Mucosa of descending colon (tissue), 3 donors: ENCODE measurements at regions not wholly inside any gene's neighbourhood (a gene's known extent, or its start where the extent isn't known, plus 50 kb on each side); places are given as distances from the start of the nearest gene placed in this dataset.

Experiments used
- ATAC-seq: fragments of 200-7000 bp; cut with Tn5 transposase; one replicate; pipeline ENCODE4 v1.9.1; 2020; ENCODE audit warnings: mild to moderate bottlenecking, moderate library complexity
- DNase-seq, 3 donors: peaks; one replicate each; pipeline ENCODE4 v3.0.0-alpha.2; 2020
- H3K36me3 ChIP-seq: fragments of 200-600 bp; one replicate; pipeline ENCODE4 v1.8.0; 2021; ENCODE audit warnings: low read depth, mild to moderate bottlenecking
- H3K4me1 ChIP-seq: fragments of 200-600 bp; one replicate; pipeline ENCODE4 v1.8.0; 2021; ENCODE audit warnings: low read depth, mild to moderate bottlenecking
- H3K4me3 ChIP-seq: fragments of 200-600 bp; one replicate; pipeline ENCODE4 v1.8.0; 2021; ENCODE audit warnings: mild to moderate bottlenecking
- H3K9me3 ChIP-seq: fragments of 200-600 bp; one replicate; pipeline ENCODE4 v1.8.0; 2021; ENCODE audit warnings: mild to moderate bottlenecking
- CTCF ChIP-seq: fragments of 200-600 bp; IDR thresholded peaks from one replicate; pipeline ENCODE4 v1.8.0; 2022; ENCODE audit warnings: antibody characterized with exemption, mild to moderate bottlenecking
- intact Hi-C, 2 donors: fragments of 100-400 bp; cut with DNase I in 1 of 2; cut with micrococcal nuclease in 1 of 2; formaldehyde crosslinking; loops; one replicate each; pipeline versions ENCODE4 v1.11.0 to v1.11.1; 2022; cut with DNase I, micrococcal nuclease
- donor health status: DM: no; HTN: no; CAD: no; lungs with moderate emphysema.
- donor health status: DM: no; HTN: no; CAD: no.
- donor health status: DM: no; HTN: yes; CAD: no.

GRCh38 chr3:31469385-31469784 lies 63.3 kb upstream of the STT3B start:
- DNase-seq (no peak), ATAC-seq (no peak)
- Histone ChIP-seq H3K4me1 (no peaks in the 10 kb centered on the region), H3K4me3 (no peak overlapping the region), H3K36me3 (no peaks in the 10 kb centered on the region), H3K9me3 (no peaks in the 10 kb centered on the region)
- intact Hi-C loops: no loop called here
- TF ChIP-seq CTCF: no peak

GRCh38 chr3:31472479-31473390 lies 60.0 kb upstream of the STT3B start:
- no peak overlapping the region for H3K4me3 ChIP-seq
- ATAC-seq (no peak), DNase-seq (no peak)
- H3K9me3 ChIP-seq: no peaks in the 10 kb centered on the region
- intact Hi-C loops: no loop called here
- H3K36me3 ChIP-seq: no peaks in the 10 kb centered on the region
- H3K4me1 ChIP-seq: no peaks in the 10 kb centered on the region
- TF ChIP-seq CTCF: no peak

- H3K4me3 ChIP-seq: no peak overlapping the region
- intact Hi-C loops: no loop called here
- ATAC-seq (no peak), DNase-seq (no peak)
- H3K4me1 ChIP-seq: no peaks in the 10 kb centered on the region
- no peaks in the 10 kb centered on the region for H3K36me3 ChIP-seq
- no peak for TF ChIP-seq CTCF
- no peaks in the 10 kb centered on the region for H3K9me3 ChIP-seq
These were observed 56.5 kb upstream of the STT3B start for GRCh38 chr3:31476209-31476608.

- no peaks in the 10 kb centered on the region for H3K9me3 ChIP-seq
- H3K4me1 ChIP-seq: no peaks in the 10 kb centered on the region
- intact Hi-C loops: no loop called here
- no peak for ATAC-seq
- no peak for DNase-seq
- H3K4me3 ChIP-seq: no peak overlapping the region
- no peaks in the 10 kb centered on the region for H3K36me3 ChIP-seq
- no peak for TF ChIP-seq CTCF
These were observed 53.3 kb upstream of the STT3B start for GRCh38 chr3:31479431-31479830.

- Histone ChIP-seq H3K4me1 (no peaks in the 10 kb centered on the region), H3K4me3 (no peak overlapping the region), H3K36me3 (no peaks in the 10 kb centered on the region), H3K9me3 (no peaks in the 10 kb centered on the region)
- ATAC-seq (no peak), DNase-seq (no peak)
- intact Hi-C loops: no loop called here
- no peak for TF ChIP-seq CTCF
These were observed 51.0 kb upstream of the STT3B start for GRCh38 chr3:31481697-31482096.
